Transverse colon (tissue), 4 donors: ENCODE measurements at regions not wholly inside any gene's neighbourhood (a gene's known extent, or its start where the extent isn't known, plus 50 kb on each side); places are given as distances from the start of the nearest gene placed in this dataset.

Source experiments
- CTCF ChIP-seq, 5 experiments: fragments of 200-600 bp in 3 of 5; fragments of 450-650 bp in 2 of 5; sonication (generic) in 3 of 5; IDR thresholded peaks; 1 replicate in 2 of 5; 2 replicates in 3 of 5; pipeline ENCODE4 v1.5.1; 2016 to 2017; ENCODE audit warnings: antibody characterized with exemption in 5 of 5, inconsistent platforms in 3 of 5, mild to moderate bottlenecking in 2 of 5, moderate library complexity in 1 of 5
- EP300 ChIP-seq: sonication (generic); formaldehyde crosslinking; IDR thresholded peaks from one replicate; pipeline ENCODE4 v1.6.1; 2017; ENCODE audit warnings: antibody characterized with exemption, low read depth
- POLR2AphosphoS5 ChIP-seq, 3 donors: sonication (generic); formaldehyde crosslinking; IDR thresholded peaks; one replicate each; pipeline ENCODE4 v1.6.1; 2016; ENCODE audit warnings: antibody characterized with exemption in 3 of 3

- TF ChIP-seq POLR2AphosphoS5 (IDR thresholded peaks at IDR 0.05), result no peak
- TF ChIP-seq CTCF (IDR thresholded peaks at IDR 0.05), result no peak
- no peak for TF ChIP-seq EP300
Measured at GRCh38 chr11:11076276-11076675, 218.4 kb upstream of the ZBED5 start.
